OCI-LY7 (cell line): ENCODE measurements at regions not wholly inside any gene's neighbourhood (a gene's known extent, or its start where the extent isn't known, plus 50 kb on each side); places are given as distances from the start of the nearest gene placed in this dataset.

Source experiments
- BruUV-seq: library from RNA; stranded (reverse); fragments of 400-500 nt; replicated peaks from 2 replicates; lab custom pipeline; 2021; lab: Mats Ljungman, UMichigan
- CTCF ChIA-PET: fragments of 300-600 bp; sonication (Branson Sonifier 250); formaldehyde crosslinking; loops from one replicate; lab custom pipeline; 2022; ENCODE audit warnings: antibody characterized with exemption; ENCODE audit not compliant: unreplicated experiment; lab: Charles Lee
- POLR2A ChIA-PET: fragments of 300-600 bp; sonication (Branson Sonifier 250); formaldehyde crosslinking; loops from one replicate; lab custom pipeline; 2022; ENCODE audit warnings: antibody characterized with exemption; lab: Charles Lee
- DNase-seq: peaks from one replicate; pipeline ENCODE4 v3.0.0-alpha.2; 2015; ENCODE audit warnings: low spot score
- H2AFZ ChIP-seq: fragments of 200-600 bp; sonication (generic), shearing (Covaris generic); 2 replicates; pipeline ENCODE4 v1.6.1; 2014; ENCODE audit warnings: mild to moderate bottlenecking, antibody characterized with exemption, low read length, moderate library complexity
- H3K27ac ChIP-seq: fragments of 200-600 bp; sonication (generic); 2 replicates; pipeline ENCODE4 v1.5.1; 2014; ENCODE audit warnings: mixed run types, low read depth, mild to moderate bottlenecking, moderate library complexity, low read length, inconsistent platforms; ENCODE audit not compliant: poor library complexity, severe bottlenecking
- H3K36me3 ChIP-seq: fragments of 200-600 bp; sonication (generic); 2 replicates; pipeline ENCODE4 v1.6.1; 2014; ENCODE audit warnings: mild to moderate bottlenecking, antibody characterized with exemption, low read length, moderate library complexity, mixed read lengths; ENCODE audit not compliant: insufficient read depth
- H3K4me1 ChIP-seq: fragments of 200-600 bp; sonication (generic); 2 replicates; pipeline ENCODE4 v1.5.1; 2014; ENCODE audit warnings: mild to moderate bottlenecking, low read length; ENCODE audit not compliant: insufficient read depth, poor library complexity, severe bottlenecking
- H3K4me2 ChIP-seq: fragments of 200-600 bp; sonication (generic); 2 replicates; pipeline ENCODE4 v1.6.1; 2014; ENCODE audit warnings: mild to moderate bottlenecking, low read length
- H3K4me3 ChIP-seq: fragments of 200-600 bp; sonication (generic); 2 replicates; pipeline ENCODE4 v1.5.1; 2014; ENCODE audit warnings: mild to moderate bottlenecking, low read depth, low read length; ENCODE audit not compliant: poor library complexity, severe bottlenecking
- H3K79me2 ChIP-seq: fragments of 200-600 bp; sonication (generic); 2 replicates; pipeline ENCODE4 v1.6.1; 2016; ENCODE audit warnings: low read depth, mild to moderate bottlenecking, low read length, moderate library complexity, mixed read lengths; ENCODE audit not compliant: insufficient read depth
- H3K9me2 ChIP-seq: fragments of 200-600 bp; sonication (generic); 2 replicates; pipeline ENCODE4 v1.6.1; 2016; ENCODE audit warnings: mild to moderate bottlenecking, low read length, mixed read lengths; ENCODE audit not compliant: insufficient read depth
- H3K9me3 ChIP-seq: fragments of 200-600 bp; sonication (generic); 2 replicates; pipeline ENCODE4 v1.6.1; 2014; ENCODE audit warnings: mild to moderate bottlenecking, mixed run types, low read length, mixed read lengths
- H4K20me1 ChIP-seq: fragments of 200-600 bp; sonication (generic); 2 replicates; pipeline ENCODE4 v1.6.1; 2014; ENCODE audit warnings: mild to moderate bottlenecking, antibody characterized with exemption, low read length, moderate library complexity, mixed read lengths; ENCODE audit not compliant: insufficient read depth
- EZH2phosphoT487 ChIP-seq: fragments of 200-600 bp; sonication (generic); IDR thresholded peaks from 2 replicates; pipeline ENCODE4 v1.6.1; 2018; ENCODE audit warnings: low read depth, borderline replicate concordance, mild to moderate bottlenecking, mixed run types, antibody characterized with exemption, low read length, moderate library complexity, mixed read lengths
- intact Hi-C: fragments of 100-400 bp; cut with micrococcal nuclease; formaldehyde crosslinking; loops from one replicate; pipeline ENCODE4 v1.10.0; 2022; ENCODE audit not compliant: unreplicated experiment
- TF ChIP-seq, protein P1 (sequence below): fragments of 200-600 bp; sonication (generic); conservative IDR thresholded peaks from 2 replicates; pipeline ENCODE4 v1.5.1; 2014; ENCODE audit warnings: mild to moderate bottlenecking, antibody characterized with exemption, low read length, moderate library complexity, mixed read lengths

DNA sequence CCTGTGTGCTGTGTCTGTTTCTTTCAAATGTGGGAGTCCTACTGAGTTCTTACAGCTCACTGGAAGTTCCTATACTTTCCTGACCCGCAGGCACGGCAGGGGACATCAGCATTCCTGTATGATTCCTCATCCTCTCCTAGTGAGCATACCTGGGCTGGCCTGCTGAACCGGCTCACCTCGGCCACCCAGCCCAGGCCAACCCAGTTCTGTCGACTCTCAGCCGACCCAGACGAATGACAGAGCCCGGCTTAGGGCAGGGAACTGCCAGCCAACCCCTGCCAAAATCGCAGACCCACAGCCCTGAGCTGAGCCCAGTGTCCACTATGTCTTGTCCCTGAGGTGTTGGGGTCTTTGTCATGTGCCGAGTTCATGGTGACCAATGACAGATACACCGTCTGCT lies 339.7 kb downstream of the BRD1 start:
- Histone ChIP-seq H3K4me2 (no peak overlapping the region), H3K36me3 (no peaks in the 10 kb centered on the region), H2AFZ (no peak overlapping the region), H3K79me2 (no peaks in the 10 kb centered on the region), H3K4me3 (no peak overlapping the region), H4K20me1 (no peaks in the 10 kb centered on the region), H3K9me2 (no peaks in the 10 kb centered on the region), H3K4me1 (no peaks in the 10 kb centered on the region), H3K27ac (no peak overlapping the region), H3K9me3 (no peaks in the 10 kb centered on the region)
- ChIA-PET CTCF (no interaction called here), POLR2A (no interaction called here)
- no peak for DNase-seq
- TF ChIP-seq, protein P1, sequence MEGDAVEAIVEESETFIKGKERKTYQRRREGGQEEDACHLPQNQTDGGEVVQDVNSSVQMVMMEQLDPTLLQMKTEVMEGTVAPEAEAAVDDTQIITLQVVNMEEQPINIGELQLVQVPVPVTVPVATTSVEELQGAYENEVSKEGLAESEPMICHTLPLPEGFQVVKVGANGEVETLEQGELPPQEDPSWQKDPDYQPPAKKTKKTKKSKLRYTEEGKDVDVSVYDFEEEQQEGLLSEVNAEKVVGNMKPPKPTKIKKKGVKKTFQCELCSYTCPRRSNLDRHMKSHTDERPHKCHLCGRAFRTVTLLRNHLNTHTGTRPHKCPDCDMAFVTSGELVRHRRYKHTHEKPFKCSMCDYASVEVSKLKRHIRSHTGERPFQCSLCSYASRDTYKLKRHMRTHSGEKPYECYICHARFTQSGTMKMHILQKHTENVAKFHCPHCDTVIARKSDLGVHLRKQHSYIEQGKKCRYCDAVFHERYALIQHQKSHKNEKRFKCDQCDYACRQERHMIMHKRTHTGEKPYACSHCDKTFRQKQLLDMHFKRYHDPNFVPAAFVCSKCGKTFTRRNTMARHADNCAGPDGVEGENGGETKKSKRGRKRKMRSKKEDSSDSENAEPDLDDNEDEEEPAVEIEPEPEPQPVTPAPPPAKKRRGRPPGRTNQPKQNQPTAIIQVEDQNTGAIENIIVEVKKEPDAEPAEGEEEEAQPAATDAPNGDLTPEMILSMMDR: no peak
- no peak for TF ChIP-seq EZH2phosphoT487
- intact Hi-C loops: no loop called here
- BruUV-seq: no TSS peak

DNA sequence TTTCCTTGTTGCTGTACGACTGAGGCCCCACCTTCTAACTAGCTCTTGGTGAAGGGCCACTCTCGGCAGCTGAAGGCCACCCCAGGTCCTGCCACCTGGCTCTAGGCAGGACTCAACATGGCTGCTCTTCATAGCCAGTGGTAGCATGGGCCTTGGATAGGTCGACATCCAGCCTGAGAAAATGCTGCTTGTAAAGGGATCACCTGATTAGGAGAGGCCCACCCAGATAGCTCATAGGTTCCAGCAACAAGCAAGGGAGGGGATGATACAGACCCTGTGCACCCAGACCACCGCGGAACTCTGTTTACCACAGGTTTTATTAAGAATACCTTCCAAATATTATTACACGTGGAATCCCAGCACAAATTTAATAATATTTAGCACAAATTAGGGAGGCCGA lies 341.4 kb downstream of the BRD1 start:
- no TSS peak for BruUV-seq
- Histone ChIP-seq H4K20me1 (no peaks in the 10 kb centered on the region), H3K27ac (no peak overlapping the region), H3K4me2 (no peak overlapping the region), H3K36me3 (no peaks in the 10 kb centered on the region), H3K9me3 (no peaks in the 10 kb centered on the region), H2AFZ (no peak overlapping the region), H3K4me1 (no peaks in the 10 kb centered on the region), H3K9me2 (no peaks in the 10 kb centered on the region), H3K4me3 (no peak overlapping the region), H3K79me2 (no peaks in the 10 kb centered on the region)
- DNase-seq: no peak
- intact Hi-C loops: no loop called here
- POLR2A ChIA-PET: no interaction called here
- CTCF ChIA-PET: no interaction called here
- TF ChIP-seq, protein P1: no peak
- no peak for TF ChIP-seq EZH2phosphoT487

DNA sequence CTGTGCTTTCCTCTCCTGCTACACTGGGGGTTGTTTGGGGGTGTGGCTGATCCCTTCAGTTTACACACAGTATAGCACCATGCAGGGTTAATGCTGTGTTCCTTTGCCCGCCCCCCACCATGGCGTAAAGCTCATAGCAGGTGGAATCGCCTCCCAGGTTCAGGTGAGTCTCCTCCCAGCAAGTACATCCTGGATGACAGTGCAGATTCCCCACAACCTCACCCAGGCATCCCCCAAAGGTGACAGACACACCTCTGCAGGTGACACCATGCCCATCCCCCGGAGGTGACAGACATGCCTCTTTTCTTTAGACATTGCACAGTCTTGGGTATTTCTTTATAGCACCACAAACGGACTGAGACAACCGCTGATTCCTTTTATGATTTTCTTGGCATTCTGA lies 343.7 kb downstream of the BRD1 start:
- no peak for DNase-seq
- no TSS peak for BruUV-seq
- Histone ChIP-seq H2AFZ (no peak overlapping the region), H3K4me2 (no peak overlapping the region), H3K27ac (no peak overlapping the region), H4K20me1 (no peaks in the 10 kb centered on the region), H3K36me3 (no peaks in the 10 kb centered on the region), H3K4me1 (peaks cover 5% of the 10 kb centered on the region), H3K9me2 (no peaks in the 10 kb centered on the region), H3K79me2 (no peaks in the 10 kb centered on the region), H3K4me3 (no peak overlapping the region), H3K9me3 (no peaks in the 10 kb centered on the region)
- intact Hi-C loops: no loop called here
- ChIA-PET POLR2A (no interaction called here), CTCF (no interaction called here)
- TF ChIP-seq, protein P1: no peak
- TF ChIP-seq EZH2phosphoT487: no peak
